Astrocyte (in vitro differentiated cells and primary cell): ENCODE measurements at regions not wholly inside any gene's neighbourhood (a gene's known extent, or its start where the extent isn't known, plus 50 kb on each side); places are given as distances from the start of the nearest gene placed in this dataset.

Experiments used
- CTCF ChIP-seq: IDR thresholded peaks from 2 replicates; pipeline ENCODE4 v1.5.1; 2011; ENCODE audit warnings: low read depth, mild to moderate bottlenecking, inconsistent platforms, low read length, moderate library complexity; ENCODE audit not compliant: insufficient read depth
- EZH2 ChIP-seq: IDR thresholded peaks from 2 replicates; pipeline ENCODE4 v1.6.1; 2012; ENCODE audit warnings: mild to moderate bottlenecking, low read length, inconsistent platforms; ENCODE audit not compliant: insufficient read depth

- TF ChIP-seq CTCF: no peak
- no peak for TF ChIP-seq EZH2
Measured at GRCh38 chr20:48461091-48461734, 366.6 kb downstream of the PREX1 start.
